ENCODE measurements at regions not wholly inside any gene's neighbourhood (a gene's known extent, or its start where the extent isn't known, plus 50 kb on each side); places are given as distances from the start of the nearest gene placed in this dataset.

GRCh38 chr18:40670668-40671375 lies 1284.2 kb upstream of the PIK3C3 start:
- TF ChIP-seq SUZ12 (IDR thresholded peaks at IDR 0.05; ENCODE audit: extremely low read depth, insufficient read depth, insufficient read length): no peak
- no peak for TF ChIP-seq YY1 (IDR thresholded peaks at IDR 0.05; ENCODE audit: insufficient read depth, insufficient read length)
- no peak for TF ChIP-seq ZNF274 (IDR thresholded peaks at IDR 0.05; ENCODE audit: low read depth, low read length)

All from NT2/D1 (cell line).